ENCODE measurements at regions not wholly inside any gene's neighbourhood (a gene's known extent, or its start where the extent isn't known, plus 50 kb on each side); places are given as distances from the start of the nearest gene placed in this dataset.
"Not testable (repeated sequence)": the region's sequence is repeated elsewhere in the genome, so short reads cannot be mapped to it uniquely, and the experiment has no call there.

- H4K20me1 ChIP-seq (ENCODE audit: insufficient read depth, poor library complexity, severe bottlenecking): no peaks in the 10 kb centered on the region
- TF ChIP-seq EZH2phosphoT487 (IDR thresholded peaks at IDR 0.05; ENCODE audit: low read depth, severe bottlenecking, unreplicated experiment) (no peak), EZH2 (IDR thresholded peaks at IDR 0.05; ENCODE audit: borderline replicate concordance) (no peak), CTCF (IDR thresholded peaks at IDR 0.05; ENCODE audit: poor library complexity) (no peak)
- H3K4me1 ChIP-seq (ENCODE audit: insufficient read depth): no peaks in the 10 kb centered on the region
- no peaks in the 10 kb centered on the region for H3K36me3 ChIP-seq (replicated peaks; ENCODE audit: insufficient read depth, low read depth)
- 82% methylated on average over 5 of the region's 5 CpGs for WGBS (ENCODE audit: low lambda C conversion rate, missing lambda C conversion rate)
- no peak overlapping the region for H3K27ac ChIP-seq
- H3K9me3 ChIP-seq (ENCODE audit: low read depth): no peaks in the 10 kb centered on the region
- H2AFZ ChIP-seq: no peak overlapping the region
- no peaks in the 10 kb centered on the region for H3K9me2 ChIP-seq (replicated peaks; ENCODE audit: insufficient read depth)
- no peaks in the 10 kb centered on the region for H3K27me3 ChIP-seq
- no peak overlapping the region for H3K4me2 ChIP-seq
- DNase-seq (ENCODE audit: low spot score): no peak
- no peak overlapping the region for H3K4me3 ChIP-seq
- no peaks in the 10 kb centered on the region for H3K79me2 ChIP-seq
Measured at GRCh38 chr3:103515116-103515515, 1080.3 kb downstream of the ZPLD1 start.

- Histone ChIP-seq H3K4me1 (ENCODE audit: insufficient read depth) (no peaks in the 10 kb centered on the region), H3K27me3 (no peaks in the 10 kb centered on the region), H3K79me2 (no peaks in the 10 kb centered on the region), H3K4me2 (no peak overlapping the region), H3K9me3 (ENCODE audit: low read depth) (no peaks in the 10 kb centered on the region), H3K4me3 (no peak overlapping the region), H3K36me3 (replicated peaks; ENCODE audit: insufficient read depth, low read depth) (no peaks in the 10 kb centered on the region), H3K27ac (no peak overlapping the region), H3K9me2 (replicated peaks; ENCODE audit: insufficient read depth) (no peaks in the 10 kb centered on the region), H2AFZ (no peak overlapping the region), H4K20me1 (ENCODE audit: insufficient read depth, poor library complexity, severe bottlenecking) (no peaks in the 10 kb centered on the region)
- TF ChIP-seq EZH2phosphoT487 (IDR thresholded peaks at IDR 0.05; ENCODE audit: low read depth, severe bottlenecking, unreplicated experiment) (no peak), EZH2 (IDR thresholded peaks at IDR 0.05; ENCODE audit: borderline replicate concordance) (no peak), CTCF (IDR thresholded peaks at IDR 0.05; ENCODE audit: poor library complexity) (no peak)
- DNase-seq (ENCODE audit: low spot score): no peak
- 74% methylated on average over 3 of the region's 3 CpGs for WGBS (ENCODE audit: low lambda C conversion rate, missing lambda C conversion rate)
Measured at GRCh38 chr3:103516950-103517349, 1082.1 kb downstream of the ZPLD1 start.

GRCh38 chr3:103531327-103531726 is 1096.5 kb downstream of the ZPLD1 start:
- 95% methylated on average over 18 of the region's 19 CpGs for WGBS (ENCODE audit: low lambda C conversion rate, missing lambda C conversion rate)
- H3K27me3 ChIP-seq; H3K4me3 ChIP-seq; H4K20me1 ChIP-seq (ENCODE audit: insufficient read depth, poor library complexity, severe bottlenecking); H3K79me2 ChIP-seq; H3K9me3 ChIP-seq (ENCODE audit: low read depth); H3K36me3 ChIP-seq (replicated peaks; ENCODE audit: insufficient read depth, low read depth); H3K4me2 ChIP-seq; DNase-seq (ENCODE audit: low spot score); H2AFZ ChIP-seq; H3K4me1 ChIP-seq (ENCODE audit: insufficient read depth); H3K27ac ChIP-seq; H3K9me2 ChIP-seq (replicated peaks; ENCODE audit: insufficient read depth): not testable (repeated sequence)

- Histone ChIP-seq H3K4me2 (no peak overlapping the region), H3K9me2 (replicated peaks; ENCODE audit: insufficient read depth) (no peaks in the 10 kb centered on the region), H3K79me2 (no peaks in the 10 kb centered on the region), H3K27ac (no peak overlapping the region), H3K27me3 (no peaks in the 10 kb centered on the region), H3K4me3 (no peak overlapping the region), H3K36me3 (replicated peaks; ENCODE audit: insufficient read depth, low read depth) (no peaks in the 10 kb centered on the region), H4K20me1 (ENCODE audit: insufficient read depth, poor library complexity, severe bottlenecking) (no peaks in the 10 kb centered on the region), H2AFZ (no peak overlapping the region), H3K4me1 (ENCODE audit: insufficient read depth) (no peaks in the 10 kb centered on the region), H3K9me3 (ENCODE audit: low read depth) (no peaks in the 10 kb centered on the region)
- WGBS (ENCODE audit: low lambda C conversion rate, missing lambda C conversion rate): 89% methylated on average over 4 of the region's 4 CpGs
- TF ChIP-seq CTCF (IDR thresholded peaks at IDR 0.05; ENCODE audit: poor library complexity): no peak
- no peak for TF ChIP-seq EZH2 (IDR thresholded peaks at IDR 0.05; ENCODE audit: borderline replicate concordance)
- TF ChIP-seq EZH2phosphoT487 (IDR thresholded peaks at IDR 0.05; ENCODE audit: low read depth, severe bottlenecking, unreplicated experiment): no peak
- DNase-seq (ENCODE audit: low spot score): no peak
Measured at GRCh38 chr3:103532986-103533385, 1098.2 kb downstream of the ZPLD1 start.
